ENCODE measurements at regions not wholly inside any gene's neighbourhood (a gene's known extent, or its start where the extent isn't known, plus 50 kb on each side); places are given as distances from the start of the nearest gene placed in this dataset.

GRCh38 chr5:159465604-159466003, 135.3 kb upstream of the IL12B start:
- no peaks in the 10 kb centered on the region for H3K36me3 ChIP-seq (ENCODE audit: control insufficient read depth in 3 of 3, insufficient read depth in 3 of 3, low read length in 3 of 3)
- H3K4me3 ChIP-seq (ENCODE audit: low read length in 3 of 3): no peak overlapping the region
- H3K9me3 ChIP-seq (ENCODE audit: control insufficient read depth in 3 of 3, low read length in 3 of 3): no peaks in the 10 kb centered on the region
- H3K9ac ChIP-seq (ENCODE audit: low read depth in 1 of 3, low read length in 3 of 3): no peak overlapping the region
- H3K27me3 ChIP-seq (ENCODE audit: control insufficient read depth in 3 of 3, insufficient read depth in 3 of 3, low read length in 3 of 3): no peaks in the 10 kb centered on the region
- no peak overlapping the region for H3K27ac ChIP-seq (ENCODE audit: low read depth, low read length)
- peaks cover 0 to 4% (median 0%) of the 10 kb centered on the region in 3 donors for H3K4me1 ChIP-seq (ENCODE audit: control insufficient read depth in 3 of 3, insufficient read depth in 3 of 3, low read length in 3 of 3)

GRCh38 chr5:159467666-159468065, 137.4 kb upstream of the IL12B start:
- no peak overlapping the region for H3K4me3 ChIP-seq (ENCODE audit: low read length in 3 of 3)
- H3K27ac ChIP-seq (ENCODE audit: low read depth, low read length): no peak overlapping the region
- peaks cover 0 to 8% (median 3%) of the 10 kb centered on the region in 3 donors for H3K4me1 ChIP-seq (ENCODE audit: control insufficient read depth in 3 of 3, insufficient read depth in 3 of 3, low read length in 3 of 3)
- H3K9ac ChIP-seq (ENCODE audit: low read depth in 1 of 3, low read length in 3 of 3): no peak overlapping the region
- H3K9me3 ChIP-seq (ENCODE audit: control insufficient read depth in 3 of 3, low read length in 3 of 3): no peaks in the 10 kb centered on the region
- no peaks in the 10 kb centered on the region for H3K36me3 ChIP-seq (ENCODE audit: control insufficient read depth in 3 of 3, insufficient read depth in 3 of 3, low read length in 3 of 3)
- H3K27me3 ChIP-seq (ENCODE audit: control insufficient read depth in 3 of 3, insufficient read depth in 3 of 3, low read length in 3 of 3): no peaks in the 10 kb centered on the region

GRCh38 chr5:159469496-159470372, 139.4 kb upstream of the IL12B start:
- Histone ChIP-seq H3K9me3 (ENCODE audit: control insufficient read depth in 3 of 3, low read length in 3 of 3) (no peaks in the 10 kb centered on the region), H3K9ac (ENCODE audit: low read depth in 1 of 3, low read length in 3 of 3) (no peak overlapping the region), H3K4me3 (ENCODE audit: low read length in 3 of 3) (no peak overlapping the region), H3K4me1 (ENCODE audit: control insufficient read depth in 3 of 3, insufficient read depth in 3 of 3, low read length in 3 of 3) (peaks cover 0 to 8% (median 3%) of the 10 kb centered on the region in 3 donors), H3K27ac (ENCODE audit: low read depth, low read length) (no peak overlapping the region), H3K36me3 (ENCODE audit: control insufficient read depth in 3 of 3, insufficient read depth in 3 of 3, low read length in 3 of 3) (no peaks in the 10 kb centered on the region), H3K27me3 (ENCODE audit: control insufficient read depth in 3 of 3, insufficient read depth in 3 of 3, low read length in 3 of 3) (no peaks in the 10 kb centered on the region)

GRCh38 chr5:159471904-159472303, 141.6 kb upstream of the IL12B start:
- peak overlapping the region in 1 of 3 donors; percentile 15 for H3K4me3 ChIP-seq (ENCODE audit: low read length in 3 of 3)
- H3K27ac ChIP-seq (ENCODE audit: low read depth, low read length): no peak overlapping the region

GRCh38 chr5:159475026-159475425, 144.7 kb upstream of the IL12B start:
- Histone ChIP-seq H3K9ac (ENCODE audit: low read depth in 1 of 3, low read length in 3 of 3) (no peak overlapping the region), H3K4me1 (ENCODE audit: control insufficient read depth in 3 of 3, insufficient read depth in 3 of 3, low read length in 3 of 3) (peaks cover 0 to 4% (median 3%) of the 10 kb centered on the region in 3 donors), H3K9me3 (ENCODE audit: control insufficient read depth in 3 of 3, low read length in 3 of 3) (peaks cover 0 to 9% (median 2%) of the 10 kb centered on the region in 3 donors), H3K27me3 (ENCODE audit: control insufficient read depth in 3 of 3, insufficient read depth in 3 of 3, low read length in 3 of 3) (no peaks in the 10 kb centered on the region), H3K4me3 (ENCODE audit: low read length in 3 of 3) (no peak overlapping the region), H3K36me3 (ENCODE audit: control insufficient read depth in 3 of 3, insufficient read depth in 3 of 3, low read length in 3 of 3) (no peaks in the 10 kb centered on the region), H3K27ac (ENCODE audit: low read depth, low read length) (no peak overlapping the region)

More at GRCh38 chr5:159471904-159472303, 141.6 kb upstream of the IL12B start:
- peaks cover 0 to 9% (median 2%) of the 10 kb centered on the region in 3 donors for H3K9me3 ChIP-seq (ENCODE audit: control insufficient read depth in 3 of 3, low read length in 3 of 3)
- H3K9ac ChIP-seq (ENCODE audit: low read depth in 1 of 3, low read length in 3 of 3): no peak overlapping the region
- no peaks in the 10 kb centered on the region for H3K36me3 ChIP-seq (ENCODE audit: control insufficient read depth in 3 of 3, insufficient read depth in 3 of 3, low read length in 3 of 3)
- H3K4me1 ChIP-seq (ENCODE audit: control insufficient read depth in 3 of 3, insufficient read depth in 3 of 3, low read length in 3 of 3): peaks cover 0 to 8% (median 3%) of the 10 kb centered on the region in 3 donors
- H3K27me3 ChIP-seq (ENCODE audit: control insufficient read depth in 3 of 3, insufficient read depth in 3 of 3, low read length in 3 of 3): no peaks in the 10 kb centered on the region

- Histone ChIP-seq H3K36me3 (ENCODE audit: control insufficient read depth in 3 of 3, insufficient read depth in 3 of 3, low read length in 3 of 3) (no peaks in the 10 kb centered on the region), H3K9me3 (ENCODE audit: control insufficient read depth in 3 of 3, low read length in 3 of 3) (peaks cover 0 to 9% (median 2%) of the 10 kb centered on the region in 3 donors), H3K4me3 (ENCODE audit: low read length in 3 of 3) (no peak overlapping the region), H3K9ac (ENCODE audit: low read depth in 1 of 3, low read length in 3 of 3) (no peak overlapping the region), H3K27me3 (ENCODE audit: control insufficient read depth in 3 of 3, insufficient read depth in 3 of 3, low read length in 3 of 3) (no peaks in the 10 kb centered on the region), H3K27ac (ENCODE audit: low read depth, low read length) (no peak overlapping the region), H3K4me1 (ENCODE audit: control insufficient read depth in 3 of 3, insufficient read depth in 3 of 3, low read length in 3 of 3) (no peaks in the 10 kb centered on the region)
These were observed 148.7 kb upstream of the IL12B start for GRCh38 chr5:159478950-159479349.

- no peak overlapping the region for H3K9ac ChIP-seq (ENCODE audit: low read depth in 1 of 3, low read length in 3 of 3)
These were observed 150.6 kb upstream of the IL12B start for GRCh38 chr5:159480849-159481248.

GRCh38 chr5:159481751-159482150, 151.5 kb upstream of the IL12B start:
- H3K9me3 ChIP-seq (ENCODE audit: control insufficient read depth in 3 of 3, low read length in 3 of 3): no peaks in the 10 kb centered on the region
- no peak overlapping the region for H3K9ac ChIP-seq (ENCODE audit: low read depth in 1 of 3, low read length in 3 of 3)
- H3K36me3 ChIP-seq (ENCODE audit: control insufficient read depth in 3 of 3, insufficient read depth in 3 of 3, low read length in 3 of 3): no peaks in the 10 kb centered on the region
- H3K4me1 ChIP-seq (ENCODE audit: control insufficient read depth in 3 of 3, insufficient read depth in 3 of 3, low read length in 3 of 3): no peaks in the 10 kb centered on the region
- no peaks in the 10 kb centered on the region for H3K27me3 ChIP-seq (ENCODE audit: control insufficient read depth in 3 of 3, insufficient read depth in 3 of 3, low read length in 3 of 3)
- H3K4me3 ChIP-seq (ENCODE audit: low read length in 3 of 3): no peak overlapping the region
- H3K27ac ChIP-seq (ENCODE audit: low read depth, low read length): no peak overlapping the region

More at GRCh38 chr5:159480849-159481248, 150.6 kb upstream of the IL12B start:
- Histone ChIP-seq H3K4me1 (ENCODE audit: control insufficient read depth in 3 of 3, insufficient read depth in 3 of 3, low read length in 3 of 3) (no peaks in the 10 kb centered on the region), H3K36me3 (ENCODE audit: control insufficient read depth in 3 of 3, insufficient read depth in 3 of 3, low read length in 3 of 3) (no peaks in the 10 kb centered on the region), H3K4me3 (ENCODE audit: low read length in 3 of 3) (no peak overlapping the region), H3K9me3 (ENCODE audit: control insufficient read depth in 3 of 3, low read length in 3 of 3) (peaks cover 0 to 4% (median 0%) of the 10 kb centered on the region in 3 donors), H3K27me3 (ENCODE audit: control insufficient read depth in 3 of 3, insufficient read depth in 3 of 3, low read length in 3 of 3) (no peaks in the 10 kb centered on the region), H3K27ac (ENCODE audit: low read depth, low read length) (no peak overlapping the region)

GRCh38 chr5:159486836-159487235, 156.5 kb upstream of the IL12B start:
- H3K27ac ChIP-seq (ENCODE audit: low read depth, low read length): no peak overlapping the region
- H3K36me3 ChIP-seq (ENCODE audit: control insufficient read depth in 3 of 3, insufficient read depth in 3 of 3, low read length in 3 of 3): no peaks in the 10 kb centered on the region
- H3K4me3 ChIP-seq (ENCODE audit: low read length in 3 of 3): no peak overlapping the region
- no peaks in the 10 kb centered on the region for H3K4me1 ChIP-seq (ENCODE audit: control insufficient read depth in 3 of 3, insufficient read depth in 3 of 3, low read length in 3 of 3)
- H3K27me3 ChIP-seq (ENCODE audit: control insufficient read depth in 3 of 3, insufficient read depth in 3 of 3, low read length in 3 of 3): no peaks in the 10 kb centered on the region
- H3K9me3 ChIP-seq (ENCODE audit: control insufficient read depth in 3 of 3, low read length in 3 of 3): no peaks in the 10 kb centered on the region
- no peak overlapping the region for H3K9ac ChIP-seq (ENCODE audit: low read depth in 1 of 3, low read length in 3 of 3)

GRCh38 chr5:159488516-159488915, 158.2 kb upstream of the IL12B start:
- Histone ChIP-seq H3K27ac (ENCODE audit: low read depth, low read length) (no peak overlapping the region), H3K27me3 (ENCODE audit: control insufficient read depth in 3 of 3, insufficient read depth in 3 of 3, low read length in 3 of 3) (no peaks in the 10 kb centered on the region), H3K9ac (ENCODE audit: low read depth in 1 of 3, low read length in 3 of 3) (no peak overlapping the region), H3K36me3 (ENCODE audit: control insufficient read depth in 3 of 3, insufficient read depth in 3 of 3, low read length in 3 of 3) (no peaks in the 10 kb centered on the region), H3K4me1 (ENCODE audit: control insufficient read depth in 3 of 3, insufficient read depth in 3 of 3, low read length in 3 of 3) (no peaks in the 10 kb centered on the region), H3K9me3 (ENCODE audit: control insufficient read depth in 3 of 3, low read length in 3 of 3) (no peaks in the 10 kb centered on the region), H3K4me3 (ENCODE audit: low read length in 3 of 3) (no peak overlapping the region)

Measured in skeletal muscle tissue (tissue), 3 donors.